DOHH2 (cell line): ENCODE measurements at regions not wholly inside any gene's neighbourhood (a gene's known extent, or its start where the extent isn't known, plus 50 kb on each side); places are given as distances from the start of the nearest gene placed in this dataset.

ENCODE experiments used
- H3F3A ChIP-seq: fragments of 200-600 bp; sonication (generic), shearing (Covaris generic); 2 replicates; pipeline ENCODE4 v1.6.0; 2016; ENCODE audit warnings: antibody characterized with exemption, mild to moderate bottlenecking; ENCODE audit not compliant: control insufficient read depth, insufficient read depth
- H3K27ac ChIP-seq: fragments of 200-600 bp; sonication (generic); 2 replicates; pipeline ENCODE4 v1.5.1; 2014; ENCODE audit warnings: low read depth, mild to moderate bottlenecking, low read length, moderate library complexity
- H3K27me3 ChIP-seq: fragments of 200-600 bp; sonication (generic); 2 replicates; pipeline ENCODE4 v1.6.1; 2014; ENCODE audit warnings: mild to moderate bottlenecking, low read length, mixed read lengths; ENCODE audit not compliant: control insufficient read depth
- H3K36me3 ChIP-seq: fragments of 200-600 bp; sonication (generic); 2 replicates; pipeline ENCODE4 v1.6.1; 2014; ENCODE audit warnings: mild to moderate bottlenecking, low read length, moderate library complexity, mixed read lengths; ENCODE audit not compliant: control insufficient read depth
- H3K4me1 ChIP-seq: fragments of 200-600 bp; sonication (generic); 2 replicates; pipeline ENCODE4 v1.6.1; 2014; ENCODE audit warnings: mild to moderate bottlenecking, low read length, mixed read lengths; ENCODE audit not compliant: control insufficient read depth
- H3K4me2 ChIP-seq: fragments of 200-600 bp; sonication (generic); 2 replicates; pipeline ENCODE4 v1.6.0; 2014; ENCODE audit warnings: mild to moderate bottlenecking, low read length, moderate library complexity
- H3K4me3 ChIP-seq: fragments of 200-600 bp; sonication (generic); 2 replicates; pipeline ENCODE4 v1.5.1; 2014; ENCODE audit warnings: mild to moderate bottlenecking, low read length, mixed read lengths
- H3K79me2 ChIP-seq: fragments of 200-600 bp; sonication (generic); 2 replicates; pipeline ENCODE4 v1.6.1; 2014; ENCODE audit warnings: mild to moderate bottlenecking, low read length, mixed read lengths; ENCODE audit not compliant: control insufficient read depth
- H3K9me2 ChIP-seq: fragments of 200-600 bp; sonication (generic); replicated peaks from 2 replicates; pipeline ENCODE4 v1.6.1; 2014; ENCODE audit warnings: mild to moderate bottlenecking, low read length, mixed read lengths; ENCODE audit not compliant: control insufficient read depth
- H3K9me3 ChIP-seq: fragments of 200-600 bp; sonication (generic); 2 replicates; pipeline ENCODE4 v1.6.1; 2014; ENCODE audit warnings: antibody characterized with exemption, low read length, mixed read lengths; ENCODE audit not compliant: control insufficient read depth, insufficient read depth
- H4K20me1 ChIP-seq: fragments of 200-600 bp; sonication (generic); 2 replicates; pipeline ENCODE4 v1.6.0; 2014; ENCODE audit warnings: low read depth, mild to moderate bottlenecking, antibody characterized with exemption, low read length, moderate library complexity; ENCODE audit not compliant: control insufficient read depth, insufficient read depth
- CTCF ChIP-seq: fragments of 200-600 bp; sonication (generic); IDR thresholded peaks from one replicate; pipeline ENCODE4 v1.5.1; 2014; ENCODE audit warnings: antibody characterized with exemption, mild to moderate bottlenecking, low read depth, low read length; ENCODE audit not compliant: poor library complexity, severe bottlenecking
- EZH2phosphoT487 ChIP-seq: fragments of 200-600 bp; sonication (generic); IDR thresholded peaks from 2 replicates; pipeline ENCODE4 v1.6.1; 2017; ENCODE audit warnings: borderline replicate concordance, mild to moderate bottlenecking, antibody characterized with exemption, low read length, moderate library complexity, mixed read lengths

GRCh38 chr18:24669015-24669414 lies 208.6 kb downstream of the HRH4 start:
- no peaks in the 10 kb centered on the region for H3K36me3 ChIP-seq
- H3K4me3 ChIP-seq: no peak overlapping the region
- H3K27ac ChIP-seq: no peak overlapping the region
- H3K27me3 ChIP-seq: no peaks in the 10 kb centered on the region
- H3K4me2 ChIP-seq: no peak overlapping the region
- H3K9me3 ChIP-seq: no peaks in the 10 kb centered on the region
- H3F3A ChIP-seq: no peaks in the 10 kb centered on the region
- H3K79me2 ChIP-seq: no peaks in the 10 kb centered on the region
- TF ChIP-seq EZH2phosphoT487: no peak
- no peak for TF ChIP-seq CTCF
- no peaks in the 10 kb centered on the region for H4K20me1 ChIP-seq
- H3K9me2 ChIP-seq: no peaks in the 10 kb centered on the region
- no peaks in the 10 kb centered on the region for H3K4me1 ChIP-seq

GRCh38 chr18:24669502-24669901 lies 209.1 kb downstream of the HRH4 start:
- H3K79me2 ChIP-seq: no peaks in the 10 kb centered on the region
- H4K20me1 ChIP-seq: no peaks in the 10 kb centered on the region
- no peaks in the 10 kb centered on the region for H3K36me3 ChIP-seq
- no peaks in the 10 kb centered on the region for H3K4me1 ChIP-seq
- no peak overlapping the region for H3K27ac ChIP-seq
- H3K9me3 ChIP-seq: no peaks in the 10 kb centered on the region
- no peaks in the 10 kb centered on the region for H3K27me3 ChIP-seq
- no peak overlapping the region for H3K4me3 ChIP-seq
- no peak for TF ChIP-seq EZH2phosphoT487
- TF ChIP-seq CTCF: no peak
- H3K9me2 ChIP-seq: no peaks in the 10 kb centered on the region
- H3K4me2 ChIP-seq: no peak overlapping the region
- H3F3A ChIP-seq: no peaks in the 10 kb centered on the region

GRCh38 chr18:24672165-24672941 lies 211.9 kb downstream of the HRH4 start:
- no peak overlapping the region for H3K4me3 ChIP-seq
- TF ChIP-seq CTCF: no peak
- no peak for TF ChIP-seq EZH2phosphoT487

More at GRCh38 chr18:24672165-24672941, 211.9 kb downstream of the HRH4 start:
- Histone ChIP-seq H3K9me2 (no peaks in the 10 kb centered on the region), H3K27ac (no peak overlapping the region), H3K27me3 (no peaks in the 10 kb centered on the region), H3K9me3 (no peaks in the 10 kb centered on the region), H3K4me1 (no peaks in the 10 kb centered on the region), H3F3A (no peaks in the 10 kb centered on the region), H3K4me2 (no peak overlapping the region), H3K36me3 (no peaks in the 10 kb centered on the region), H4K20me1 (no peaks in the 10 kb centered on the region), H3K79me2 (no peaks in the 10 kb centered on the region)
